GM10248 (cell line): ENCODE measurements at regions not wholly inside any gene's neighbourhood (a gene's known extent, or its start where the extent isn't known, plus 50 kb on each side); places are given as distances from the start of the nearest gene placed in this dataset.

Experiments
- CTCF ChIA-PET: fragments of 300-600 bp; sonication (Branson Sonifier 250); formaldehyde crosslinking; extraction: SDS; loops from one replicate; lab custom pipeline; 2021; ENCODE audit warnings: antibody characterized with exemption; lab: Yijun Ruan, JAX
- POLR2A ChIA-PET: fragments of 350-650 bp; sonication (Branson Sonifier 250); formaldehyde crosslinking; extraction: SDS; loops from one replicate; lab custom pipeline; 2020; ENCODE audit warnings: antibody characterized with exemption; lab: Yijun Ruan, JAX
- DNase-seq: peaks from one replicate; pipeline ENCODE4 v3.0.0; 2012; ENCODE audit errors: extremely low spot score
- CTCF ChIP-seq: IDR thresholded peaks from 2 replicates; pipeline ENCODE4 v1.5.1; 2012; ENCODE audit warnings: mild to moderate bottlenecking, low read depth; ENCODE audit errors: extremely low read depth, missing control alignments, control extremely low read depth

- DNase-seq = no peak
- TF ChIP-seq CTCF = no peak
- ChIA-PET CTCF (interaction anchor here (1.4 kb wide), 1 partner anchor 23 kb away, joined by 3 read pairs; no protein-coding TSS in a partner anchor), POLR2A (no interaction called here)
Measured at GRCh38 chr13:19062801-19063200, 118.8 kb downstream of the TUBA3C start.

- ChIA-PET CTCF (interaction anchor here (1.4 kb wide), 1 partner anchor 22 kb away, joined by 3 read pairs; no protein-coding TSS in a partner anchor), POLR2A (no interaction called here)
- DNase-seq = no peak
- TF ChIP-seq CTCF = no peak
Measured at GRCh38 chr13:19062019-19062646, 119.5 kb downstream of the TUBA3C start.

GRCh38 chr13:19061278-19061677, 120.3 kb downstream of the TUBA3C start:
- TF ChIP-seq CTCF = no peak
- ChIA-PET CTCF (no interaction called here), POLR2A (no interaction called here)
- no peak for DNase-seq

- ChIA-PET CTCF (no interaction called here), POLR2A (no interaction called here)
- TF ChIP-seq CTCF = no peak
- no peak for DNase-seq
Measured at GRCh38 chr13:19060311-19061002, 121.2 kb downstream of the TUBA3C start.

GRCh38 chr13:19059016-19059780, 122.4 kb downstream of the TUBA3C start:
- TF ChIP-seq CTCF = no peak
- POLR2A ChIA-PET = no interaction called here
- CTCF ChIA-PET = no interaction called here

GRCh38 chr13:19058566-19058965, 123.1 kb downstream of the TUBA3C start:
- ChIA-PET POLR2A (no interaction called here), CTCF (no interaction called here)
- DNase-seq = no peak
- TF ChIP-seq CTCF = no peak

More at GRCh38 chr13:19059016-19059780, 122.4 kb downstream of the TUBA3C start:
- DNase-seq = no peak
